ENCODE measurements at regions not wholly inside any gene's neighbourhood (a gene's known extent, or its start where the extent isn't known, plus 50 kb on each side); places are given as distances from the start of the nearest gene placed in this dataset.

DNA sequence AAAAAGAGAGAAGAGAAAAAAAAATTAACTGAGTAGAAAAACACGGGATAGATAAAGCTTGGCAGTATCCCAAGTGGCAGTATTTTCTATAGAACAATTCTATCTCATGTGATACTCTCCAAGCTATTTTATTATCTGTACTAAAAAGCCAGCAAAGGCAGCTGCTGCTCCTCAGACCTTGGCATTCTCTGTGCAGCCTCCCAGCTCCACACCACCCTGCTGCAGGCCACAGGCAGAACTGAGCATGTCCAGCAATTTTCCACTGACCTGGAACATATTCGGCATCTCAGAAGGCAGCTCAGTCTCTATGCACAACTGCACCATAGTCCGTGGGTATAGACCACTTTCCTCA is 1161.4 kb downstream of the IGSF11 start:
- Histone ChIP-seq H4K91ac (replicated peaks; ENCODE audit: insufficient read length, low read length) (no peak overlapping the region), H2BK20ac (ENCODE audit: low read length) (no peak overlapping the region), H3K4me3 (ENCODE audit: extremely low read depth in 1 of 4, insufficient read depth in 2 of 4, low read depth in 3 of 4, low read length in 4 of 4) (no peak overlapping the region), H2BK15ac (ENCODE audit: low read length) (no peak overlapping the region), H2BK12ac (ENCODE audit: low read depth, low read length) (no peak overlapping the region), H4K20me1 (replicated peaks in 1 of 2; ENCODE audit: control insufficient read depth in 1 of 2, insufficient read depth in 2 of 2, low read length in 2 of 2) (no peaks in the 10 kb centered on the region), H3K56ac (replicated peaks; ENCODE audit: insufficient read length, low read depth, low read length) (no peak overlapping the region), H3K27ac (ENCODE audit: low read depth, low read length) (no peak overlapping the region), H2BK120ac (replicated peaks; ENCODE audit: low read depth, low read length) (no peak overlapping the region), H3K9me3 (ENCODE audit: insufficient read depth in 2 of 2, low read depth in 1 of 2, low read length in 1 of 2) (no peaks in the 10 kb centered on the region), H2AFZ (ENCODE audit: low read length) (no peak overlapping the region), H2BK5ac (ENCODE audit: low read depth, low read length) (no peak overlapping the region), H3K4ac (replicated peaks; ENCODE audit: insufficient read length, low read depth, low read length) (no peak overlapping the region), H3K14ac (ENCODE audit: insufficient read length) (no peak overlapping the region), H3K4me2 (ENCODE audit: insufficient read depth in 1 of 2, low read depth in 2 of 2, low read length in 2 of 2) (no peak overlapping the region), H3K23ac (ENCODE audit: insufficient read length) (no peak overlapping the region), H4K8ac (ENCODE audit: extremely low read depth, insufficient read depth, low read length) (no peak overlapping the region), H3K79me1 (ENCODE audit: low read depth, low read length) (no peaks in the 10 kb centered on the region), H3K36me3 (ENCODE audit: control insufficient read depth in 2 of 4, insufficient read depth in 4 of 4, low read length in 3 of 4) (no peaks in the 10 kb centered on the region), H3K23me2 (ENCODE audit: low read depth, low read length) (no peaks in the 10 kb centered on the region), H2AK5ac (ENCODE audit: low read depth, low read length) (no peak overlapping the region), H3K4me1 (replicated peaks in 1 of 4; ENCODE audit: control insufficient read depth in 3 of 4, insufficient read depth in 4 of 4, low read length in 3 of 4) (peaks cover 0 to 3% (median 0%) of the 10 kb centered on the region in 4 experiments; a peak in 2 of 7 replicates), H3K79me2 (ENCODE audit: control insufficient read depth in 1 of 2, insufficient read depth in 2 of 2, low read length in 2 of 2) (no peaks in the 10 kb centered on the region), H3K18ac (ENCODE audit: extremely low read depth, low read length) (no peak overlapping the region), H3K9ac (replicated peaks in 1 of 4; ENCODE audit: extremely low read depth in 1 of 4, low read depth in 3 of 4, low read length in 3 of 4) (no peak overlapping the region), H3K27me3 (replicated peaks in 1 of 4; ENCODE audit: control insufficient read depth in 3 of 4, extremely low read depth in 1 of 4, insufficient read depth in 3 of 4, low read length in 3 of 4) (no peaks in the 10 kb centered on the region), H4K5ac (ENCODE audit: insufficient read length, low read depth, low read length) (no peak overlapping the region)
- POLR2A ChIA-PET (ENCODE audit: partially characterized antibody) = no interaction called here
- CTCF ChIA-PET (ENCODE audit: partially characterized antibody) = interaction anchor here (0.7 to 1.1 kb wide), 3 partner anchors 13 to 423 kb away, joined by 4 to 6 read pairs (median 6); no protein-coding TSS in a partner anchor
- 96% methylated on average over 3 of the region's 3 CpGs; no CpG with 5 or more reads in 1 of the 2 experiments for WGBS, 2 experiments (ENCODE audit: extremely low coverage in 1 of 2, insufficient coverage in 1 of 2, insufficient read length in 1 of 2, insufficient replicate concordance in 2 of 2, low coverage in 1 of 2, low lambda C conversion rate in 2 of 2, missing lambda C conversion rate in 1 of 2)
- no peak for DNase-seq (ENCODE audit: low read depth in 1 of 2, low spot score in 2 of 2)
- no peak for FAIRE-seq
- TF ChIP-seq SP4 (IDR thresholded peaks at IDR 0.05; ENCODE audit: low read length) (no peak), SAP30 (IDR thresholded peaks at IDR 0.05; ENCODE audit: insufficient read depth, insufficient replicate concordance, low read length) (no peak), TBP (IDR thresholded peaks at IDR 0.05; ENCODE audit: low read depth, low read length) (no peak), KDM5A (IDR thresholded peaks at IDR 0.05; ENCODE audit: low read length) (no peak), TAF7 (optimal IDR thresholded peaks at IDR 0.05; ENCODE audit: borderline replicate concordance, low read depth, low read length) (no peak), CHD2 (IDR thresholded peaks at IDR 0.05; ENCODE audit: low read length) (no peak), MAFK (IDR thresholded peaks at IDR 0.05; ENCODE audit: low read depth, low read length) (no peak), CBX5 (IDR thresholded peaks at IDR 0.05; ENCODE audit: low read depth, low read length) (no peak), SIX5 (IDR thresholded peaks at IDR 0.05; ENCODE audit: low read depth, low read length) (no peak), JUN (IDR thresholded peaks at IDR 0.05; ENCODE audit: low read depth, low read length) (no peak)
- TF ChIP-seq, protein P1, sequence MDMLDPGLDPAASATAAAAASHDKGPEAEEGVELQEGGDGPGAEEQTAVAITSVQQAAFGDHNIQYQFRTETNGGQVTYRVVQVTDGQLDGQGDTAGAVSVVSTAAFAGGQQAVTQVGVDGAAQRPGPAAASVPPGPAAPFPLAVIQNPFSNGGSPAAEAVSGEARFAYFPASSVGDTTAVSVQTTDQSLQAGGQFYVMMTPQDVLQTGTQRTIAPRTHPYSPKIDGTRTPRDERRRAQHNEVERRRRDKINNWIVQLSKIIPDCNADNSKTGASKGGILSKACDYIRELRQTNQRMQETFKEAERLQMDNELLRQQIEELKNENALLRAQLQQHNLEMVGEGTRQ (IDR thresholded peaks at IDR 0.05; ENCODE audit: low read length) = no peak
- TF ChIP-seq, protein P2, sequence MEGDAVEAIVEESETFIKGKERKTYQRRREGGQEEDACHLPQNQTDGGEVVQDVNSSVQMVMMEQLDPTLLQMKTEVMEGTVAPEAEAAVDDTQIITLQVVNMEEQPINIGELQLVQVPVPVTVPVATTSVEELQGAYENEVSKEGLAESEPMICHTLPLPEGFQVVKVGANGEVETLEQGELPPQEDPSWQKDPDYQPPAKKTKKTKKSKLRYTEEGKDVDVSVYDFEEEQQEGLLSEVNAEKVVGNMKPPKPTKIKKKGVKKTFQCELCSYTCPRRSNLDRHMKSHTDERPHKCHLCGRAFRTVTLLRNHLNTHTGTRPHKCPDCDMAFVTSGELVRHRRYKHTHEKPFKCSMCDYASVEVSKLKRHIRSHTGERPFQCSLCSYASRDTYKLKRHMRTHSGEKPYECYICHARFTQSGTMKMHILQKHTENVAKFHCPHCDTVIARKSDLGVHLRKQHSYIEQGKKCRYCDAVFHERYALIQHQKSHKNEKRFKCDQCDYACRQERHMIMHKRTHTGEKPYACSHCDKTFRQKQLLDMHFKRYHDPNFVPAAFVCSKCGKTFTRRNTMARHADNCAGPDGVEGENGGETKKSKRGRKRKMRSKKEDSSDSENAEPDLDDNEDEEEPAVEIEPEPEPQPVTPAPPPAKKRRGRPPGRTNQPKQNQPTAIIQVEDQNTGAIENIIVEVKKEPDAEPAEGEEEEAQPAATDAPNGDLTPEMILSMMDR (IDR thresholded peaks at IDR 0.05; ENCODE audit: control extremely low read depth in 1 of 3, insufficient read depth in 1 of 3, low read depth in 1 of 3, low read length in 3 of 3) = no peak
